ENCODE measurements at regions not wholly inside any gene's neighbourhood (a gene's known extent, or its start where the extent isn't known, plus 50 kb on each side); places are given as distances from the start of the nearest gene placed in this dataset.

- no peak for DNase-seq
- no peak for ATAC-seq (ENCODE audit: poor library complexity)
- intact Hi-C loops (cut with DNase I): no loop called here
These were observed 216.5 kb downstream of the TFAP2C start for GRCh38 chr20:56845546-56846086.

- intact Hi-C loops (cut with DNase I): no loop called here
- no peak for ATAC-seq (ENCODE audit: poor library complexity)
- no peak for DNase-seq
These were observed 219.5 kb downstream of the TFAP2C start for GRCh38 chr20:56848561-56848960.

- ATAC-seq (ENCODE audit: poor library complexity) (no peak), DNase-seq (no peak)
- intact Hi-C loops (cut with DNase I): no loop called here
These were observed 222.4 kb downstream of the TFAP2C start for GRCh38 chr20:56851552-56851951.

- intact Hi-C loops (cut with DNase I): no loop called here
- ATAC-seq (ENCODE audit: poor library complexity): no peak
- no peak for DNase-seq
These were observed 226.6 kb downstream of the TFAP2C start for GRCh38 chr20:56855708-56856107.

GRCh38 chr20:56857950-56858349, 228.8 kb downstream of the TFAP2C start:
- DNase-seq (no peak), ATAC-seq (ENCODE audit: poor library complexity) (no peak)
- intact Hi-C loops (cut with DNase I): no loop called here

GRCh38 chr20:56859039-56859800, 230.1 kb downstream of the TFAP2C start:
- no peak for DNase-seq
- ATAC-seq (ENCODE audit: poor library complexity): no peak
- intact Hi-C loops (cut with DNase I): no loop called here

GRCh38 chr20:56859801-56860261, 230.7 kb downstream of the TFAP2C start:
- intact Hi-C loops (cut with DNase I): no loop called here
- no peak for ATAC-seq (ENCODE audit: poor library complexity)
- DNase-seq: no peak

- ATAC-seq (ENCODE audit: poor library complexity): no peak
- intact Hi-C loops (cut with DNase I): no loop called here
- no peak for DNase-seq
These were observed 231.3 kb downstream of the TFAP2C start for GRCh38 chr20:56860413-56860812.

- intact Hi-C loops (cut with DNase I): no loop called here
- ATAC-seq (ENCODE audit: poor library complexity) (no peak), DNase-seq (no peak)
These were observed 232.5 kb downstream of the TFAP2C start for GRCh38 chr20:56861590-56861989.

GRCh38 chr20:56865055-56865454, 235.9 kb downstream of the TFAP2C start:
- no peak for ATAC-seq (ENCODE audit: poor library complexity)

GRCh38 chr20:56867128-56867527, 238.0 kb downstream of the TFAP2C start:
- DNase-seq (no peak), ATAC-seq (ENCODE audit: poor library complexity) (no peak)
- intact Hi-C loops (cut with DNase I): no loop called here

More at GRCh38 chr20:56865055-56865454, 235.9 kb downstream of the TFAP2C start:
- DNase-seq: no peak
- intact Hi-C loops (cut with DNase I): no loop called here

GRCh38 chr20:56868746-56869145, 239.6 kb downstream of the TFAP2C start:
- intact Hi-C loops (cut with DNase I): no loop called here
- ATAC-seq (ENCODE audit: poor library complexity) (no peak), DNase-seq (no peak)

GRCh38 chr20:56870271-56870670, 241.2 kb downstream of the TFAP2C start:
- ATAC-seq (ENCODE audit: poor library complexity) (no peak), DNase-seq (no peak)
- intact Hi-C loops (cut with DNase I): no loop called here

- DNase-seq (no peak), ATAC-seq (ENCODE audit: poor library complexity) (no peak)
- intact Hi-C loops (cut with DNase I): no loop called here
These were observed 242.6 kb downstream of the TFAP2C start for GRCh38 chr20:56871691-56872090.

GRCh38 chr20:56872620-56873458, 243.7 kb downstream of the TFAP2C start:
- ATAC-seq (ENCODE audit: poor library complexity) (no peak), DNase-seq (no peak)
- intact Hi-C loops (cut with DNase I): no loop called here

- intact Hi-C loops (cut with DNase I): no loop called here
- ATAC-seq (ENCODE audit: poor library complexity) (no peak), DNase-seq (no peak)
These were observed 244.7 kb downstream of the TFAP2C start for GRCh38 chr20:56873836-56874235.

- intact Hi-C loops (cut with DNase I): no loop called here
- DNase-seq (no peak), ATAC-seq (ENCODE audit: poor library complexity) (no peak)
These were observed 246.1 kb downstream of the TFAP2C start for GRCh38 chr20:56875052-56875659.

GRCh38 chr20:56875803-56876202, 246.7 kb downstream of the TFAP2C start:
- intact Hi-C loops (cut with DNase I): no loop called here
- DNase-seq: no peak
- no peak for ATAC-seq (ENCODE audit: poor library complexity)

- intact Hi-C loops (cut with DNase I): no loop called here
- DNase-seq (no peak), ATAC-seq (ENCODE audit: poor library complexity) (no peak)
These were observed 256.4 kb downstream of the TFAP2C start for GRCh38 chr20:56885521-56885920.

Measured in Right ventricle myocardium superior (tissue), 1 donor.